GM12873 (cell line): ENCODE measurements at regions not wholly inside any gene's neighbourhood (a gene's known extent, or its start where the extent isn't known, plus 50 kb on each side); places are given as distances from the start of the nearest gene placed in this dataset.

Source experiments
- TF ChIP-seq, protein P1 (sequence below): IDR thresholded peaks from 2 replicates; pipeline ENCODE4 v1.5.1; 2012; ENCODE audit warnings: low read depth, mild to moderate bottlenecking, moderate library complexity, low read length, control low read depth; ENCODE audit not compliant: insufficient read depth; ENCODE audit errors: missing control alignments

DNA sequence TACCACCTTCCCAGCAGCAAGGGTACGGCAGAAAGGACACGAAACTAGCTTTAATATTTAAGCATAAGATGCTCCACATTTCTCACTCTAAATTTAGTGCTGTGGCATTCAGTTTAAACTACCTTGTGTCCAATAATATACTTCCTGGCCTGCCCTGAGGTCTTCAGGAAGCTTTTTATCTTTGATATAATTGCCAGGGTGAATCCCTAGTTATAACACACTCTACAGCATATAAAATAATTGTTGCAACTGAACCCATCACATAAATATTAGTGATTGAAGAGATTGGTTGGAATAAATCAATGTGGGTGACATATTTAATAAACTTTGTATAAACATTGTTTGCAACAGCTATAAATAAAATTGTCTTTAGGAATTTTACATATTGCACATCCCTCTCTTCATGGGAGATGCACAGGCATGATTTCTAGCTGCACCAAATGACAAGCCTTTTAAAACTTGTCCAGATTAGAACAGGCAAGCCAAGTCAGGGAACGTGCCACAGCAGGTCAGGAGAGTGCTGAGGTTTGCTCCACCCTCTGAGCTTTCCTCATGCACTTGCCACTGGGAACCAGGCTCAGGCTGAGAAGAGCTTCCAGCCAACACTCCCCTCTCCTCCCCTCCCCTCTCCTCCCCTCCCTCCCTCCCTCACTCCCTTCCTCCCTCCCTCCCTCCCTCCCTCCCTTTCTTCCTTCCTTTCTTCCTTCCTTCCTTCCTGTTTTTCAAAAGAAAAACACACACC lies 623.2 kb upstream of the PKN2 start:
- TF ChIP-seq, protein P1, sequence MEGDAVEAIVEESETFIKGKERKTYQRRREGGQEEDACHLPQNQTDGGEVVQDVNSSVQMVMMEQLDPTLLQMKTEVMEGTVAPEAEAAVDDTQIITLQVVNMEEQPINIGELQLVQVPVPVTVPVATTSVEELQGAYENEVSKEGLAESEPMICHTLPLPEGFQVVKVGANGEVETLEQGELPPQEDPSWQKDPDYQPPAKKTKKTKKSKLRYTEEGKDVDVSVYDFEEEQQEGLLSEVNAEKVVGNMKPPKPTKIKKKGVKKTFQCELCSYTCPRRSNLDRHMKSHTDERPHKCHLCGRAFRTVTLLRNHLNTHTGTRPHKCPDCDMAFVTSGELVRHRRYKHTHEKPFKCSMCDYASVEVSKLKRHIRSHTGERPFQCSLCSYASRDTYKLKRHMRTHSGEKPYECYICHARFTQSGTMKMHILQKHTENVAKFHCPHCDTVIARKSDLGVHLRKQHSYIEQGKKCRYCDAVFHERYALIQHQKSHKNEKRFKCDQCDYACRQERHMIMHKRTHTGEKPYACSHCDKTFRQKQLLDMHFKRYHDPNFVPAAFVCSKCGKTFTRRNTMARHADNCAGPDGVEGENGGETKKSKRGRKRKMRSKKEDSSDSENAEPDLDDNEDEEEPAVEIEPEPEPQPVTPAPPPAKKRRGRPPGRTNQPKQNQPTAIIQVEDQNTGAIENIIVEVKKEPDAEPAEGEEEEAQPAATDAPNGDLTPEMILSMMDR = no peak

DNA sequence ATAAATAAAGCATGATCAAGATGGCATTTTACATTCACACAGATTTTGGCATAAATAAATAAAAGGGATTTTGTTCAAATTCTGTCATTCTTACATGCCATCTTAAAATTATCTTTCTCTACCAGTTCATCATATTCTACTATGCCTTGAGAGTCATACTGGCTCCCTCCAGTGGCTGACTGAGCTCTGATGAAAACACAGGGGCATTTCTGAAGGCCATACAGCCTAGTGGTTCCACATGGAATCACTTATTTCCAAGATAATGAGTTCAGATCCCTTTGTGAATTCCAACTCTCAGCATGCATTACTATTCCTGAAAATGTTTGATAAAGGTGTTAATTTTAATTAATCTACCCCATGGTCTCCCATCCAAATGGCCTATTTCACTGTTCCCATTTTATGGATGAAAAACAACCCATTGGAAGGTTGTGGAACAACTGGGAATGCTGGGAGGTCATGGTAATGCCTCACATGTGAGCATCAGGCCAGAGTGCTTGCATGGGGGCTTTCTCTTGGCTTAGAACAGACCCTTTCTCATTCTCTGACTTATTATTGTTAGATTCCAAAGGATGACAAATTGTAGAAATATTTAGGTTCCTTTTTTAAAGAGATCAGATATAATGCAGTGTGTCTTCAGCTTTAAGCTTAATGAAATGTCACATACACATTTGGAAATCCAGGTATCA lies 622.4 kb upstream of the PKN2 start:
- TF ChIP-seq, protein P1 = peak; percentile 66

GRCh38 chr1:88062650-88063153 lies 621.4 kb upstream of the PKN2 start:
- TF ChIP-seq, protein P1 = no peak

DNA sequence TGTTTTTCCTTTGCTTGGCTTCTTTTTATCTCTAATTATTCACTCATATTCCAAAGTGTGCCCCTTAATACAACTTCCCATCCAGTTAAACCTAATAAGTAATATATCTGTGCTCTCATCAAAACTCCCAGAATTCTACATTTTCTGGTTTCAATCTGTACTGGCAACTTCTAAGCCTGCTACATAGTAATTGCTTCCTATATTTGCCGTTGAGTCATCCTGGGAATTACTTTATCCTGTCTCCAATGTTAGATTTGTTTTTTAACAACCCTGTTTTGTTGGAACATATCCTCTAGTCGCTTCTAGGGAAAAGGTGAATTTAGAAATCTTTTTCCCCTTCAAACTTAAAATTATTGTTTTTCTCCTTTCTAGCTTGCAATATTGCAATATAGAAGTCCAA lies 620.5 kb upstream of the PKN2 start:
- TF ChIP-seq, protein P1 = no peak

DNA sequence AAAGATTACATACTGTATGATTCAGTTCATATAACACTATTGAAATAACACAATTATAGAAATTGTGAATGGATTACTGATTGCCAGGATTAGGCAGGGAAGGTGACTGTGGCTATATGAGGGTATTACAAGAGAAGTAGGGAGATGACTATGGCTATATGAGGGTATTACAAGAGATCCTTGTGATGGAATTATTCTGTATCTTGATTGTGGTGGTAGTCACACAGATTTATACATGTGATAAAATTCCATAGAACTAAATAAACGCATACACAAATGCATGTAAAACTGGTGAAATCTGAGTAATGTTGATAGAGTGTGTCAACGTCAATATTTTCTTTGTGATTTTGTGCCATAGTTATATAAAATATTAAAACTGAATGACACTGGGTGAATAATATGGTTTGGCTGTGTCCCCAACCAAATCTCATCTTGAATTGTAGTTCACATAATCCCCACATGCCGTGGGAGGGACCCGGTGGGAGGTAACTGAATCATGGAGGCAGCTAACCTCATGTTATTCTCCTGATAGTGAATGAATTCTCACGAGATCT lies 615.6 kb upstream of the PKN2 start:
- TF ChIP-seq, protein P1 = no peak

DNA sequence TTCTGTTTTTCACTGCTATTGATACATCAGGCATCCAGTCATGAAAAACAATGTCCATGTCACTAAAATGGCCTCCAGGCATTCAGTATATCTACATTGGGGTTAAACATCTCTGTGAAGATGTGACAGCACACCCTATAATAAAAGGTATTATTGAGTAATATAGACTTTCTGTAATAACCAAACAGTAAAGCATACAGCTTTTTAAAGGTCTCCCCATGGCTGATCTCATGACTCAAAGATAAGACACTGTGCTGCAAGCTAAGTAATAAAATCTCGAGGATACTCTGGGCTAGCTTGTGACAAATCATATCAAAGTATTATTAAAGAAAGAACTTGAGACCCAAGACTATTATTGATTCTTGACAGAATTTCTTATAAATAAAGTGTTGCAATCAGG lies 613.1 kb upstream of the PKN2 start:
- TF ChIP-seq, protein P1 = no peak

GRCh38 chr1:88074661-88075060 lies 609.4 kb upstream of the PKN2 start:
- TF ChIP-seq, protein P1 = no peak
